ENCODE measurements at regions not wholly inside any gene's neighbourhood (a gene's known extent, or its start where the extent isn't known, plus 50 kb on each side); places are given as distances from the start of the nearest gene placed in this dataset.

GRCh38 chr10:105981679-105982078 lies 1182.8 kb downstream of the SORCS1 start:
- H3K27me3 ChIP-seq (ENCODE audit: control insufficient read depth, extremely low read depth, insufficient read depth, low read length), result no peaks in the 10 kb centered on the region
- no peak overlapping the region for H3K27ac ChIP-seq (ENCODE audit: control insufficient read depth, insufficient read depth, low read length)
- no peaks in the 10 kb centered on the region for H3K79me2 ChIP-seq (ENCODE audit: control insufficient read depth, insufficient read depth, low read length)
- no peak overlapping the region for H3K4me3 ChIP-seq (ENCODE audit: control insufficient read depth in 2 of 3, extremely low read depth in 1 of 3, insufficient read depth in 2 of 3, low read depth in 1 of 3, low read length in 3 of 3)
- FAIRE-seq (no peak), DNase-seq (ENCODE audit: low read depth, low spot score) (no peak)
- dilution Hi-C loops (cut with MboI; ENCODE audit: extremely low pct_ligation_motif_present, low sequenced_read_pairs), result no loop called here
- H3K4me1 ChIP-seq (ENCODE audit: control insufficient read depth, extremely low read depth, insufficient read depth, low read length), result no peaks in the 10 kb centered on the region
- H3K9me3 ChIP-seq (ENCODE audit: control insufficient read depth, low read depth, low read length), result no peaks in the 10 kb centered on the region
- H3K9me1 ChIP-seq (ENCODE audit: control insufficient read depth, extremely low read depth, insufficient read depth, low read length), result no peaks in the 10 kb centered on the region
- H4K20me1 ChIP-seq (ENCODE audit: control insufficient read depth, extremely low read depth, insufficient read depth, low read length), result no peaks in the 10 kb centered on the region
- no peaks in the 10 kb centered on the region for H3K36me3 ChIP-seq (ENCODE audit: control insufficient read depth in 2 of 2, extremely low read depth in 1 of 2, insufficient read depth in 2 of 2, low read length in 2 of 2)
- no peak for TF ChIP-seq CTCF (optimal IDR thresholded peaks at IDR 0.05 in 1 of 3, IDR thresholded peaks at IDR 0.05 in 1 of 3, conservative IDR thresholded peaks at IDR 0.05 in 1 of 3; ENCODE audit: extremely low read depth in 1 of 3, insufficient read depth in 2 of 3, low read length in 3 of 3)
- no peak for TF ChIP-seq EZH2 (IDR thresholded peaks at IDR 0.05; ENCODE audit: low read length)
- no peak overlapping the region for H2AFZ ChIP-seq (ENCODE audit: control insufficient read depth, low read length)
- no peak overlapping the region for H3K9ac ChIP-seq (ENCODE audit: control insufficient read depth, extremely low read depth, insufficient read depth, low read length)
- H3K4me2 ChIP-seq (ENCODE audit: control insufficient read depth, extremely low read depth, insufficient read depth, low read depth, low read length), result no peak overlapping the region

- Histone ChIP-seq H2AFZ (ENCODE audit: control insufficient read depth, low read length) (no peak overlapping the region), H4K20me1 (ENCODE audit: control insufficient read depth, extremely low read depth, insufficient read depth, low read length) (no peaks in the 10 kb centered on the region), H3K9me1 (ENCODE audit: control insufficient read depth, extremely low read depth, insufficient read depth, low read length) (no peaks in the 10 kb centered on the region), H3K79me2 (ENCODE audit: control insufficient read depth, insufficient read depth, low read length) (no peaks in the 10 kb centered on the region), H3K9ac (ENCODE audit: control insufficient read depth, extremely low read depth, insufficient read depth, low read length) (no peak overlapping the region), H3K4me2 (ENCODE audit: control insufficient read depth, extremely low read depth, insufficient read depth, low read depth, low read length) (no peak overlapping the region), H3K27me3 (ENCODE audit: control insufficient read depth, extremely low read depth, insufficient read depth, low read length) (no peaks in the 10 kb centered on the region), H3K36me3 (ENCODE audit: control insufficient read depth in 2 of 2, extremely low read depth in 1 of 2, insufficient read depth in 2 of 2, low read length in 2 of 2) (no peaks in the 10 kb centered on the region), H3K9me3 (ENCODE audit: control insufficient read depth, low read depth, low read length) (no peaks in the 10 kb centered on the region), H3K4me3 (ENCODE audit: control insufficient read depth in 2 of 3, extremely low read depth in 1 of 3, insufficient read depth in 2 of 3, low read depth in 1 of 3, low read length in 3 of 3) (no peak overlapping the region), H3K27ac (ENCODE audit: control insufficient read depth, insufficient read depth, low read length) (no peak overlapping the region), H3K4me1 (ENCODE audit: control insufficient read depth, extremely low read depth, insufficient read depth, low read length) (no peaks in the 10 kb centered on the region)
- TF ChIP-seq CTCF (optimal IDR thresholded peaks at IDR 0.05 in 1 of 3, IDR thresholded peaks at IDR 0.05 in 1 of 3, conservative IDR thresholded peaks at IDR 0.05 in 1 of 3; ENCODE audit: extremely low read depth in 1 of 3, insufficient read depth in 2 of 3, low read length in 3 of 3), result peak; percentile 17 to 35 (median 19)
- TF ChIP-seq EZH2 (IDR thresholded peaks at IDR 0.05; ENCODE audit: low read length), result no peak
- DNase-seq (ENCODE audit: low read depth, low spot score) (no peak), FAIRE-seq (no peak)
- dilution Hi-C loops (cut with MboI; ENCODE audit: extremely low pct_ligation_motif_present, low sequenced_read_pairs), result no loop called here
Measured at GRCh38 chr10:105974803-105975456, 1189.6 kb downstream of the SORCS1 start.

All from keratinocyte (primary cell).